ENCODE measurements at regions not wholly inside any gene's neighbourhood (a gene's known extent, or its start where the extent isn't known, plus 50 kb on each side); places are given as distances from the start of the nearest gene placed in this dataset.

GRCh38 chr1:34415140-34415539 lies 238.4 kb downstream of the C1orf94 start:
- H3K4me1 ChIP-seq (ENCODE audit: control insufficient read depth, insufficient read depth, low read length) = no peaks in the 10 kb centered on the region
- no peaks in the 10 kb centered on the region for H3K9me3 ChIP-seq (ENCODE audit: control insufficient read depth, insufficient read depth, low read depth, low read length)
- DNase-seq (ENCODE audit: low read depth, low spot score) (no peak), ATAC-seq (no peak)
- no TSS peak for BruUV-seq (replicated peaks)
- no peaks in the 10 kb centered on the region; the same call in 1 of the 2 replicates for H3K27me3 ChIP-seq (ENCODE audit: control insufficient read depth, insufficient read depth, low read length)
- H3K27ac ChIP-seq (ENCODE audit: low read length) = no peak overlapping the region
- in situ Hi-C loops (cut with HindIII; ENCODE audit: low pct_unique_long_range_greater_than_20kb, low sequenced_read_pairs) = no loop called here
- H3K36me3 ChIP-seq (ENCODE audit: control insufficient read depth, insufficient read depth, low read length) = no peaks in the 10 kb centered on the region
- intact Hi-C loops (cut with micrococcal nuclease; ENCODE audit: unreplicated experiment) = no loop called here
- CTCF ChIA-PET = no interaction called here
- no peak overlapping the region for H3K4me3 ChIP-seq (ENCODE audit: low read depth in 2 of 2, low read length in 2 of 2)
- TF ChIP-seq POLR2AphosphoS5 (IDR thresholded peaks at IDR 0.05; ENCODE audit: low read depth, low read length) (no peak), TCF7L2 (IDR thresholded peaks at IDR 0.05; ENCODE audit: low read depth, low read length) (no peak), REST (IDR thresholded peaks at IDR 0.05; ENCODE audit: insufficient read depth in 1 of 2, low read depth in 2 of 2, low read length in 1 of 2) (no peak), SIN3A (IDR thresholded peaks at IDR 0.05; ENCODE audit: borderline replicate concordance, insufficient read depth, low read depth, low read length) (no peak), CTCF (IDR thresholded peaks at IDR 0.05) (no peak)
- POLR2A ChIA-PET = no interaction called here

GRCh38 chr1:34418166-34418565 lies 241.5 kb downstream of the C1orf94 start:
- DNase-seq (ENCODE audit: low read depth, low spot score) = no peak
- H3K9me3 ChIP-seq (ENCODE audit: control insufficient read depth, insufficient read depth, low read depth, low read length) = no peaks in the 10 kb centered on the region
- CTCF ChIA-PET = no interaction called here
- BruUV-seq (replicated peaks) = no TSS peak
- intact Hi-C loops (cut with micrococcal nuclease; ENCODE audit: unreplicated experiment) = no loop called here
- POLR2A ChIA-PET = no interaction called here
- no peaks in the 10 kb centered on the region; the same call in 1 of the 2 replicates for H3K27me3 ChIP-seq (ENCODE audit: control insufficient read depth, insufficient read depth, low read length)
- H3K4me3 ChIP-seq (ENCODE audit: low read depth in 2 of 2, low read length in 2 of 2) = no peak overlapping the region
- no peaks in the 10 kb centered on the region for H3K36me3 ChIP-seq (ENCODE audit: control insufficient read depth, insufficient read depth, low read length)
- H3K27ac ChIP-seq (ENCODE audit: low read length) = no peak overlapping the region
- H3K4me1 ChIP-seq (ENCODE audit: control insufficient read depth, insufficient read depth, low read length) = no peaks in the 10 kb centered on the region
- TF ChIP-seq CTCF (IDR thresholded peaks at IDR 0.05) = no peak
- TF ChIP-seq TCF7L2 (IDR thresholded peaks at IDR 0.05; ENCODE audit: low read depth, low read length) = no peak
- TF ChIP-seq POLR2AphosphoS5 (IDR thresholded peaks at IDR 0.05; ENCODE audit: low read depth, low read length) = no peak
- TF ChIP-seq REST (IDR thresholded peaks at IDR 0.05; ENCODE audit: insufficient read depth in 1 of 2, low read depth in 2 of 2, low read length in 1 of 2) = no peak
- no peak for TF ChIP-seq SIN3A (IDR thresholded peaks at IDR 0.05; ENCODE audit: borderline replicate concordance, insufficient read depth, low read depth, low read length)
- in situ Hi-C loops (cut with HindIII; ENCODE audit: low pct_unique_long_range_greater_than_20kb, low sequenced_read_pairs) = no loop called here
- ATAC-seq = no peak

Measured in Panc1 (cell line).